Activated CD8-positive, alpha-beta T cell treated with anti-CD3 and anti-CD28 coated beads for 36 hours (primary cell): ENCODE measurements at regions not wholly inside any gene's neighbourhood (a gene's known extent, or its start where the extent isn't known, plus 50 kb on each side); places are given as distances from the start of the nearest gene placed in this dataset.
"Not testable (repeated sequence)": the region's sequence is repeated elsewhere in the genome, so short reads cannot be mapped to it uniquely, and the experiment has no call there.

Experiments
- ATAC-seq: fragments of 200-7000 bp; cut with Tn5 transposase; one replicate; pipeline ENCODE4 v1.10.0; 2021; ENCODE audit warnings: mild to moderate bottlenecking, moderate library complexity
- CTCF ChIA-PET: fragments of 350-600 bp; sonication (Branson Sonifier 250); formaldehyde crosslinking; loops from one replicate; lab custom pipeline; 2021; ENCODE audit warnings: antibody characterized with exemption; lab: Charles Lee
- POLR2A ChIA-PET: fragments of 350-600 bp; sonication (Branson Sonifier 250); formaldehyde crosslinking; loops from one replicate; lab custom pipeline; 2021; ENCODE audit warnings: antibody characterized with exemption; lab: Charles Lee
- DNase-seq: peaks from one replicate; pipeline ENCODE4 v3.0.0-alpha.2; 2020
- H3K27ac Mint-ChIP-seq: one replicate; pipeline ENCODE4 v1.8.0; 2021; ENCODE audit warnings: mild to moderate bottlenecking, mixed read lengths
- H3K27me3 Mint-ChIP-seq: one replicate; pipeline ENCODE4 v1.8.0; 2021; ENCODE audit warnings: mixed read lengths
- H3K36me3 Mint-ChIP-seq: one replicate; pipeline ENCODE4 v1.8.0; 2021; ENCODE audit warnings: low read depth, mixed read lengths
- H3K4me1 Mint-ChIP-seq: one replicate; pipeline ENCODE4 v1.8.0; 2021; ENCODE audit warnings: low read depth, mixed read lengths
- H3K4me3 Mint-ChIP-seq: one replicate; pipeline ENCODE4 v1.8.0; 2021; ENCODE audit warnings: mild to moderate bottlenecking, moderate library complexity, mixed read lengths
- H3K9me3 Mint-ChIP-seq: one replicate; pipeline ENCODE4 v1.8.0; 2021; ENCODE audit warnings: mixed read lengths
- CTCF ChIP-seq: fragments of 200-600 bp; IDR thresholded peaks from one replicate; pipeline ENCODE4 v1.8.0; 2022; ENCODE audit warnings: antibody characterized with exemption, mild to moderate bottlenecking
- intact Hi-C: fragments of 100-400 bp; cut with micrococcal nuclease; formaldehyde crosslinking; loops from one replicate; pipeline ENCODE4 v1.10.0; 2022

- no peak overlapping the region for H3K27ac Mint-ChIP-seq
- ATAC-seq (no peak), DNase-seq (no peak)
- no peak for TF ChIP-seq CTCF
- intact Hi-C loops, result no loop called here
- H3K4me3 Mint-ChIP-seq, result no peak overlapping the region
- no peaks in the 10 kb centered on the region for H3K27me3 Mint-ChIP-seq
- ChIA-PET CTCF (no interaction called here), POLR2A (no interaction called here)
- no peaks in the 10 kb centered on the region for H3K9me3 Mint-ChIP-seq
- no peaks in the 10 kb centered on the region for H3K36me3 Mint-ChIP-seq
- no peaks in the 10 kb centered on the region for H3K4me1 Mint-ChIP-seq
These were observed 117.4 kb downstream of the RFX6 start for GRCh38 chr6:116994447-116994846.

GRCh38 chr6:116996842-116997241 is 119.8 kb downstream of the RFX6 start:
- intact Hi-C loops, result no loop called here

GRCh38 chr6:116997496-116997895 is 120.5 kb downstream of the RFX6 start:
- ATAC-seq (no peak), DNase-seq (no peak)
- no peak for TF ChIP-seq CTCF
- no peaks in the 10 kb centered on the region for H3K36me3 Mint-ChIP-seq
- H3K9me3 Mint-ChIP-seq, result no peaks in the 10 kb centered on the region
- ChIA-PET POLR2A (no interaction called here), CTCF (no interaction called here)
- no peak overlapping the region for H3K4me3 Mint-ChIP-seq
- no peak overlapping the region for H3K27ac Mint-ChIP-seq
- H3K27me3 Mint-ChIP-seq, result no peaks in the 10 kb centered on the region
- no peaks in the 10 kb centered on the region for H3K4me1 Mint-ChIP-seq
- intact Hi-C loops, result no loop called here

More at GRCh38 chr6:116996842-116997241, 119.8 kb downstream of the RFX6 start:
- Mint-ChIP-seq H3K36me3 (no peaks in the 10 kb centered on the region), H3K27me3 (no peaks in the 10 kb centered on the region), H3K27ac (no peak overlapping the region), H3K9me3 (no peaks in the 10 kb centered on the region), H3K4me3 (no peak overlapping the region), H3K4me1 (no peaks in the 10 kb centered on the region)
- POLR2A ChIA-PET, result no interaction called here
- TF ChIP-seq CTCF, result no peak
- no peak for ATAC-seq
- no peak for DNase-seq
- CTCF ChIA-PET, result no interaction called here

- H3K9me3 Mint-ChIP-seq, result no peaks in the 10 kb centered on the region
- H3K36me3 Mint-ChIP-seq, result no peaks in the 10 kb centered on the region
- no peak for ATAC-seq
- ChIA-PET POLR2A (no interaction called here), CTCF (no interaction called here)
- TF ChIP-seq CTCF, result no peak
- intact Hi-C loops, result no loop called here
- DNase-seq, result no peak
- no peaks in the 10 kb centered on the region for H3K4me1 Mint-ChIP-seq
- H3K4me3 Mint-ChIP-seq, result no peak overlapping the region
- no peaks in the 10 kb centered on the region for H3K27me3 Mint-ChIP-seq
- no peak overlapping the region for H3K27ac Mint-ChIP-seq
These were observed 130.6 kb downstream of the RFX6 start for GRCh38 chr6:117007659-117008058.

GRCh38 chr6:117008618-117009017 is 131.6 kb downstream of the RFX6 start:
- H3K27ac Mint-ChIP-seq, result no peak overlapping the region
- TF ChIP-seq CTCF, result no peak
- CTCF ChIA-PET, result no interaction called here
- H3K4me1 Mint-ChIP-seq, result no peaks in the 10 kb centered on the region
- no peaks in the 10 kb centered on the region for H3K36me3 Mint-ChIP-seq
- H3K9me3 Mint-ChIP-seq, result no peaks in the 10 kb centered on the region
- POLR2A ChIA-PET, result no interaction called here
- H3K4me3 Mint-ChIP-seq, result no peak overlapping the region
- intact Hi-C loops, result no loop called here
- no peaks in the 10 kb centered on the region for H3K27me3 Mint-ChIP-seq
- no peak for DNase-seq
- ATAC-seq, result no peak

- H3K4me3 Mint-ChIP-seq, H3K36me3 Mint-ChIP-seq, ATAC-seq, H3K27me3 Mint-ChIP-seq, H3K4me1 Mint-ChIP-seq, H3K9me3 Mint-ChIP-seq, intact Hi-C loops, DNase-seq, CTCF ChIA-PET, POLR2A ChIA-PET, H3K27ac Mint-ChIP-seq: not testable (repeated sequence)
These were observed 137.8 kb downstream of the RFX6 start for GRCh38 chr6:117014641-117015473.

- DNase-seq, H3K9me3 Mint-ChIP-seq, POLR2A ChIA-PET, H3K36me3 Mint-ChIP-seq, H3K4me1 Mint-ChIP-seq, H3K27ac Mint-ChIP-seq, intact Hi-C loops, H3K4me3 Mint-ChIP-seq, CTCF ChIA-PET, ATAC-seq, H3K27me3 Mint-ChIP-seq: not testable (repeated sequence)
These were observed 138.4 kb downstream of the RFX6 start for GRCh38 chr6:117015474-117015804.
